ENCODE measurements at regions not wholly inside any gene's neighbourhood (a gene's known extent, or its start where the extent isn't known, plus 50 kb on each side); places are given as distances from the start of the nearest gene placed in this dataset.

GRCh38 chr18:77876319-77876865 is 626.7 kb downstream of the GALR1 start:
- TF ChIP-seq CTCF (IDR thresholded peaks at IDR 0.05): no peak
- TF ChIP-seq POLR2A (IDR thresholded peaks at IDR 0.05): no peak
- no peak for TF ChIP-seq POLR2AphosphoS5 (IDR thresholded peaks at IDR 0.05)
